ENCODE measurements at regions not wholly inside any gene's neighbourhood (a gene's known extent, or its start where the extent isn't known, plus 50 kb on each side); places are given as distances from the start of the nearest gene placed in this dataset.

GRCh38 chr1:194300340-194300739 is 1113.9 kb upstream of the B3GALT2 start:
- no peak for TF ChIP-seq CTCF (IDR thresholded peaks at IDR 0.05 in 4 of 5, conservative IDR thresholded peaks at IDR 0.05 in 1 of 5)
- no peak for TF ChIP-seq POLR2A (IDR thresholded peaks at IDR 0.05)
